HEK293 (cell line): ENCODE measurements at regions not wholly inside any gene's neighbourhood (a gene's known extent, or its start where the extent isn't known, plus 50 kb on each side); places are given as distances from the start of the nearest gene placed in this dataset.

Experiments
- CTCF ChIA-PET: fragments of 350-600 bp; formaldehyde crosslinking; extraction: SDS; loops from one replicate; lab custom pipeline; 2021; ENCODE audit warnings: antibody characterized with exemption; lab: Yijun Ruan, JAX
- POLR2A ChIA-PET: fragments of 300-600 bp; formaldehyde crosslinking; extraction: SDS; loops from one replicate; lab custom pipeline; 2020; ENCODE audit warnings: antibody characterized with exemption, inconsistent platforms; lab: Yijun Ruan, JAX
- H3K27ac ChIP-seq: fragments of 200-500 bp; sonication (Bioruptor generic); 2 replicates; pipeline ENCODE4 v1.5.1; 2014; ENCODE audit warnings: low read depth, low read length, control low read depth, inconsistent platforms; ENCODE audit errors: extremely low read depth
- H3K36me3 ChIP-seq, 2 experiments: fragments of 200-500 bp in 1 of 2; sonication (Bioruptor generic) in 1 of 2; 1 replicate in 1 of 2; 2 replicates in 1 of 2; pipeline ENCODE4 v1.5.1; 2014 to 2017; ENCODE audit warnings: inconsistent platforms in 2 of 2, low read length in 2 of 2; ENCODE audit not compliant: control insufficient read depth in 2 of 2, insufficient read depth in 1 of 2
- H3K4me1 ChIP-seq: fragments of 200-500 bp; sonication (Bioruptor generic); 2 replicates; pipeline ENCODE4 v1.5.1; 2014; ENCODE audit warnings: mild to moderate bottlenecking, low read length, inconsistent platforms; ENCODE audit not compliant: control insufficient read depth, insufficient read depth
- H3K4me3 ChIP-seq: 2 replicates; pipeline ENCODE4 v1.5.1; 2011; ENCODE audit warnings: low read depth, mild to moderate bottlenecking, control low read depth, low read length, moderate library complexity
- H3K9me3 ChIP-seq: fragments of 200-500 bp; sonication (Bioruptor generic); 2 replicates; pipeline ENCODE4 v1.5.1; 2014; ENCODE audit warnings: low read depth, low read length, inconsistent platforms; ENCODE audit not compliant: control insufficient read depth, insufficient read depth
- GLI4 ChIP-seq: fragments of 450-650 bp; formaldehyde crosslinking; IDR thresholded peaks from 2 replicates; pipeline ENCODE4 v1.5.1; 2016; ENCODE audit warnings: missing biosample characterization, missing genetic modification characterization
- GLIS1 ChIP-seq: fragments of 450-650 bp; formaldehyde crosslinking; IDR thresholded peaks from 2 replicates; pipeline ENCODE4 v1.5.1; 2016; ENCODE audit warnings: missing biosample characterization, missing genetic modification characterization
- MEIS1 ChIP-seq: sonication (generic); formaldehyde crosslinking; IDR thresholded peaks from 2 replicates; pipeline ENCODE4 v1.8.1; 2022; ENCODE audit warnings: missing genetic modification reagents, mild to moderate bottlenecking, borderline replicate concordance
- SP3 ChIP-seq: fragments of 450-650 bp; formaldehyde crosslinking; IDR thresholded peaks from 2 replicates; pipeline ENCODE4 v1.5.1; 2016; ENCODE audit warnings: missing biosample characterization, missing genetic modification characterization
- TRIM28 ChIP-seq: IDR thresholded peaks from 2 replicates; pipeline ENCODE4 v1.6.1; 2011; ENCODE audit warnings: low read length, control low read depth, borderline replicate concordance
- ZBTB1 ChIP-seq: fragments of 450-650 bp; formaldehyde crosslinking; IDR thresholded peaks from 2 replicates; pipeline ENCODE4 v1.5.1; 2016; ENCODE audit warnings: missing biosample characterization, missing genetic modification characterization
- ZEB2 ChIP-seq: fragments of 450-650 bp; formaldehyde crosslinking; IDR thresholded peaks from 2 replicates; pipeline ENCODE4 v1.5.1; 2016; ENCODE audit warnings: missing biosample characterization, missing genetic modification characterization
- ZNF133 ChIP-seq: fragments of 450-650 bp; formaldehyde crosslinking; IDR thresholded peaks from 2 replicates; pipeline ENCODE4 v1.5.1; 2016; ENCODE audit warnings: missing biosample characterization, missing genetic modification characterization
- ZNF223 ChIP-seq: fragments of 450-650 bp; formaldehyde crosslinking; IDR thresholded peaks from 2 replicates; pipeline ENCODE4 v1.5.1; 2016; ENCODE audit warnings: missing biosample characterization, missing genetic modification characterization
- ZNF302 ChIP-seq: fragments of 450-650 bp; formaldehyde crosslinking; IDR thresholded peaks from 2 replicates; pipeline ENCODE4 v1.5.1; 2016; ENCODE audit warnings: missing biosample characterization, missing genetic modification characterization, low read depth
- ZNF416 ChIP-seq: fragments of 450-650 bp; formaldehyde crosslinking; IDR thresholded peaks from 2 replicates; pipeline ENCODE4 v1.5.1; 2016; ENCODE audit warnings: missing biosample characterization, missing genetic modification characterization
- ZNF501 ChIP-seq: fragments of 450-650 bp; formaldehyde crosslinking; IDR thresholded peaks from 2 replicates; pipeline ENCODE4 v1.5.1; 2016; ENCODE audit warnings: missing biosample characterization, missing genetic modification characterization
- ZNF529 ChIP-seq: fragments of 450-650 bp; formaldehyde crosslinking; IDR thresholded peaks from 2 replicates; pipeline ENCODE4 v1.5.1; 2017; ENCODE audit warnings: missing genetic modification characterization, missing biosample characterization; ENCODE audit not compliant: insufficient replicate concordance
- ZNF621 ChIP-seq: fragments of 450-650 bp; formaldehyde crosslinking; IDR thresholded peaks from 2 replicates; pipeline ENCODE4 v1.5.1; 2017; ENCODE audit warnings: missing biosample characterization, missing genetic modification characterization
- ZNF76 ChIP-seq: fragments of 450-650 bp; formaldehyde crosslinking; IDR thresholded peaks from 2 replicates; pipeline ENCODE4; 2016; ENCODE audit warnings: low read depth, missing biosample characterization, missing genetic modification characterization, borderline replicate concordance
- TF ChIP-seq, protein P1 (sequence below): fragments of 450-650 bp; formaldehyde crosslinking; IDR thresholded peaks from 2 replicates; pipeline ENCODE4 v1.5.1; 2016; ENCODE audit warnings: missing biosample characterization, missing genetic modification characterization, borderline replicate concordance
- TF ChIP-seq, protein P2 (sequence below): fragments of 450-650 bp; formaldehyde crosslinking; IDR thresholded peaks from 2 replicates; pipeline ENCODE4 v1.5.1; 2016; ENCODE audit warnings: missing biosample characterization, missing genetic modification characterization
- TF ChIP-seq, protein P3 (sequence below): fragments of 450-650 bp; formaldehyde crosslinking; IDR thresholded peaks from 2 replicates; pipeline ENCODE4 v1.5.1; 2016; ENCODE audit warnings: missing biosample characterization, missing genetic modification characterization
- TF ChIP-seq, protein P4 (sequence below): fragments of 450-650 bp; formaldehyde crosslinking; IDR thresholded peaks from 2 replicates; pipeline ENCODE4 v1.5.1; 2016; ENCODE audit warnings: missing biosample characterization, missing genetic modification characterization
- TF ChIP-seq, protein P5 (sequence below): fragments of 450-650 bp; formaldehyde crosslinking; IDR thresholded peaks from 2 replicates; pipeline ENCODE4 v1.5.1; 2016; ENCODE audit warnings: missing biosample characterization, missing genetic modification characterization

DNA sequence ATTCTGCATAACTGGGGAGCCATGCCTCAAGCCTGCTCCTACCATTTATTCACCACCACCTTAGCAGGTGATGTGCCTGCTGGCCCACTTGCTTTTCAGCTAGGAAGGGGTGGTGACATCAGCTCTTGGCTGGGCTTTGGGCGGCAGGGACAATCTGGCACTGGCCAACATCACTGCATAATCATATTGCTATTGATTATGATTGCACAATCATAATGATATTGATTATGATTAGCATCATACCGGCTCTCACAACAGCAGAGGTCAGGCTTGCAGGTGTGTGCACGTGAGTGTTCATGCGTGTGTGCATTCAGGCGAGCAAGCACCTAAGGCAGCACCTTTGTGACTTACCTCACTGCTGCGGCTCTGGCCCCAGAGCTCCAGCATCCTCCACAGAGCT, 273.8 kb downstream of the AJAP1 start:
- POLR2A ChIA-PET = no interaction called here
- H3K36me3 ChIP-seq = no peaks in the 10 kb centered on the region
- no peak for TF ChIP-seq ZNF133 (tag by site-specific recombination)
- TF ChIP-seq ZNF501 (tag by site-specific recombination) = no peak
- no peak for TF ChIP-seq ZEB2 (tag by site-specific recombination)
- TF ChIP-seq ZNF223 = no peak
- no peak for TF ChIP-seq ZNF416 (tag by site-specific recombination)
- no peak for TF ChIP-seq ZNF76
- TF ChIP-seq, protein P1, sequence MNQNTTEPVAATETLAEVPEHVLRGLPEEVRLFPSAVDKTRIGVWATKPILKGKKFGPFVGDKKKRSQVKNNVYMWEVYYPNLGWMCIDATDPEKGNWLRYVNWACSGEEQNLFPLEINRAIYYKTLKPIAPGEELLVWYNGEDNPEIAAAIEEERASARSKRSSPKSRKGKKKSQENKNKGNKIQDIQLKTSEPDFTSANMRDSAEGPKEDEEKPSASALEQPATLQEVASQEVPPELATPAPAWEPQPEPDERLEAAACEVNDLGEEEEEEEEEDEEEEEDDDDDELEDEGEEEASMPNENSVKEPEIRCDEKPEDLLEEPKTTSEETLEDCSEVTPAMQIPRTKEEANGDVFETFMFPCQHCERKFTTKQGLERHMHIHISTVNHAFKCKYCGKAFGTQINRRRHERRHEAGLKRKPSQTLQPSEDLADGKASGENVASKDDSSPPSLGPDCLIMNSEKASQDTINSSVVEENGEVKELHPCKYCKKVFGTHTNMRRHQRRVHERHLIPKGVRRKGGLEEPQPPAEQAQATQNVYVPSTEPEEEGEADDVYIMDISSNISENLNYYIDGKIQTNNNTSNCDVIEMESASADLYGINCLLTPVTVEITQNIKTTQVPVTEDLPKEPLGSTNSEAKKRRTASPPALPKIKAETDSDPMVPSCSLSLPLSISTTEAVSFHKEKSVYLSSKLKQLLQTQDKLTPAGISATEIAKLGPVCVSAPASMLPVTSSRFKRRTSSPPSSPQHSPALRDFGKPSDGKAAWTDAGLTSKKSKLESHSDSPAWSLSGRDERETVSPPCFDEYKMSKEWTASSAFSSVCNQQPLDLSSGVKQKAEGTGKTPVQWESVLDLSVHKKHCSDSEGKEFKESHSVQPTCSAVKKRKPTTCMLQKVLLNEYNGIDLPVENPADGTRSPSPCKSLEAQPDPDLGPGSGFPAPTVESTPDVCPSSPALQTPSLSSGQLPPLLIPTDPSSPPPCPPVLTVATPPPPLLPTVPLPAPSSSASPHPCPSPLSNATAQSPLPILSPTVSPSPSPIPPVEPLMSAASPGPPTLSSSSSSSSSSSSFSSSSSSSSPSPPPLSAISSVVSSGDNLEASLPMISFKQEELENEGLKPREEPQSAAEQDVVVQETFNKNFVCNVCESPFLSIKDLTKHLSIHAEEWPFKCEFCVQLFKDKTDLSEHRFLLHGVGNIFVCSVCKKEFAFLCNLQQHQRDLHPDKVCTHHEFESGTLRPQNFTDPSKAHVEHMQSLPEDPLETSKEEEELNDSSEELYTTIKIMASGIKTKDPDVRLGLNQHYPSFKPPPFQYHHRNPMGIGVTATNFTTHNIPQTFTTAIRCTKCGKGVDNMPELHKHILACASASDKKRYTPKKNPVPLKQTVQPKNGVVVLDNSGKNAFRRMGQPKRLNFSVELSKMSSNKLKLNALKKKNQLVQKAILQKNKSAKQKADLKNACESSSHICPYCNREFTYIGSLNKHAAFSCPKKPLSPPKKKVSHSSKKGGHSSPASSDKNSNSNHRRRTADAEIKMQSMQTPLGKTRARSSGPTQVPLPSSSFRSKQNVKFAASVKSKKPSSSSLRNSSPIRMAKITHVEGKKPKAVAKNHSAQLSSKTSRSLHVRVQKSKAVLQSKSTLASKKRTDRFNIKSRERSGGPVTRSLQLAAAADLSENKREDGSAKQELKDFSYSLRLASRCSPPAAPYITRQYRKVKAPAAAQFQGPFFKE = no peak
- TF ChIP-seq SP3 (tag by site-specific recombination) = no peak
- TF ChIP-seq, protein P2, sequence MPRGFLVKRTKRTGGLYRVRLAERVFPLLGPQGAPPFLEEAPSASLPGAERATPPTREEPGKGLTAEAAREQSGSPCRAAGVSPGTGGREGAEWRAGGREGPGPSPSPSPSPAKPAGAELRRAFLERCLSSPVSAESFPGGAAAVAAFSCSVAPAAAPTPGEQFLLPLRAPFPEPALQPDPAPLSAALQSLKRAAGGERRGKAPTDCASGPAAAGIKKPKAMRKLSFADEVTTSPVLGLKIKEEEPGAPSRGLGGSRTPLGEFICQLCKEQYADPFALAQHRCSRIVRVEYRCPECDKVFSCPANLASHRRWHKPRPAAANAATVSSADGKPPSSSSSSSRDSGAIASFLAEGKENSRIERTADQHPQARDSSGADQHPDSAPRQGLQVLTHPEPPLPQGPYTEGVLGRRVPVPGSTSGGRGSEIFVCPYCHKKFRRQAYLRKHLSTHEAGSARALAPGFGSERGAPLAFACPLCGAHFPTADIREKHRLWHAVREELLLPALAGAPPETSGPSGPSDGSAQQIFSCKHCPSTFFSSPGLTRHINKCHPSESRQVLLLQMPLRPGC (tag by site-specific recombination) = no peak
- TF ChIP-seq, protein P3, sequence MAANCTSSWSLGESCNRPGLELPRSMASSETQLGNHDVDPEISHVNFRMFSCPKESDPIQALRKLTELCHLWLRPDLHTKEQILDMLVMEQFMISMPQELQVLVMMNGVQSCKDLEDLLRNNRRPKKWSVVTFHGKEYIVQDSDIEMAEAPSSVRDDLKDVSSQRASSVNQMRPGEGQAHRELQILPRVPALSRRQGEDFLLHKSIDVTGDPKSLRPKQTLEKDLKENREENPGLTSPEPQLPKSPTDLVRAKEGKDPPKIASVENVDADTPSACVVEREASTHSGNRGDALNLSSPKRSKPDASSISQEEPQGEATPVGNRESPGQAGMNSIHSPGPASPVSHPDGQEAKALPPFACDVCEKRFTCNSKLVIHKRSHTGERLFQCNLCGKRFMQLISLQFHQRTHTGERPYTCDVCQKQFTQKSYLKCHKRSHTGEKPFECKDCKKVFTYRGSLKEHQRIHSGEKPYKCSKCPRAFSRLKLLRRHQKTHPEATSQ (tag by site-specific recombination) = no peak
- TF ChIP-seq ZNF302 = no peak
- TF ChIP-seq, protein P4, sequence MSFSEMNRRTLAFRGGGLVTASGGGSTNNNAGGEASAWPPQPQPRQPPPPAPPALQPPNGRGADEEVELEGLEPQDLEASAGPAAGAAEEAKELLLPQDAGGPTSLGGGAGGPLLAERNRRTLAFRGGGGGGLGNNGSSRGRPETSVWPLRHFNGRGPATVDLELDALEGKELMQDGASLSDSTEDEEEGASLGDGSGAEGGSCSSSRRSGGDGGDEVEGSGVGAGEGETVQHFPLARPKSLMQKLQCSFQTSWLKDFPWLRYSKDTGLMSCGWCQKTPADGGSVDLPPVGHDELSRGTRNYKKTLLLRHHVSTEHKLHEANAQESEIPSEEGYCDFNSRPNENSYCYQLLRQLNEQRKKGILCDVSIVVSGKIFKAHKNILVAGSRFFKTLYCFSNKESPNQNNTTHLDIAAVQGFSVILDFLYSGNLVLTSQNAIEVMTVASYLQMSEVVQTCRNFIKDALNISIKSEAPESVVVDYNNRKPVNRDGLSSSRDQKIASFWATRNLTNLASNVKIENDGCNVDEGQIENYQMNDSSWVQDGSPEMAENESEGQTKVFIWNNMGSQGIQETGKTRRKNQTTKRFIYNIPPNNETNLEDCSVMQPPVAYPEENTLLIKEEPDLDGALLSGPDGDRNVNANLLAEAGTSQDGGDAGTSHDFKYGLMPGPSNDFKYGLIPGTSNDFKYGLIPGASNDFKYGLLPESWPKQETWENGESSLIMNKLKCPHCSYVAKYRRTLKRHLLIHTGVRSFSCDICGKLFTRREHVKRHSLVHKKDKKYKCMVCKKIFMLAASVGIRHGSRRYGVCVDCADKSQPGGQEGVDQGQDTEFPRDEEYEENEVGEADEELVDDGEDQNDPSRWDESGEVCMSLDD (tag by site-specific recombination) = no peak
- TF ChIP-seq GLIS1 (tag by site-specific recombination) = no peak
- TF ChIP-seq, protein P5, sequence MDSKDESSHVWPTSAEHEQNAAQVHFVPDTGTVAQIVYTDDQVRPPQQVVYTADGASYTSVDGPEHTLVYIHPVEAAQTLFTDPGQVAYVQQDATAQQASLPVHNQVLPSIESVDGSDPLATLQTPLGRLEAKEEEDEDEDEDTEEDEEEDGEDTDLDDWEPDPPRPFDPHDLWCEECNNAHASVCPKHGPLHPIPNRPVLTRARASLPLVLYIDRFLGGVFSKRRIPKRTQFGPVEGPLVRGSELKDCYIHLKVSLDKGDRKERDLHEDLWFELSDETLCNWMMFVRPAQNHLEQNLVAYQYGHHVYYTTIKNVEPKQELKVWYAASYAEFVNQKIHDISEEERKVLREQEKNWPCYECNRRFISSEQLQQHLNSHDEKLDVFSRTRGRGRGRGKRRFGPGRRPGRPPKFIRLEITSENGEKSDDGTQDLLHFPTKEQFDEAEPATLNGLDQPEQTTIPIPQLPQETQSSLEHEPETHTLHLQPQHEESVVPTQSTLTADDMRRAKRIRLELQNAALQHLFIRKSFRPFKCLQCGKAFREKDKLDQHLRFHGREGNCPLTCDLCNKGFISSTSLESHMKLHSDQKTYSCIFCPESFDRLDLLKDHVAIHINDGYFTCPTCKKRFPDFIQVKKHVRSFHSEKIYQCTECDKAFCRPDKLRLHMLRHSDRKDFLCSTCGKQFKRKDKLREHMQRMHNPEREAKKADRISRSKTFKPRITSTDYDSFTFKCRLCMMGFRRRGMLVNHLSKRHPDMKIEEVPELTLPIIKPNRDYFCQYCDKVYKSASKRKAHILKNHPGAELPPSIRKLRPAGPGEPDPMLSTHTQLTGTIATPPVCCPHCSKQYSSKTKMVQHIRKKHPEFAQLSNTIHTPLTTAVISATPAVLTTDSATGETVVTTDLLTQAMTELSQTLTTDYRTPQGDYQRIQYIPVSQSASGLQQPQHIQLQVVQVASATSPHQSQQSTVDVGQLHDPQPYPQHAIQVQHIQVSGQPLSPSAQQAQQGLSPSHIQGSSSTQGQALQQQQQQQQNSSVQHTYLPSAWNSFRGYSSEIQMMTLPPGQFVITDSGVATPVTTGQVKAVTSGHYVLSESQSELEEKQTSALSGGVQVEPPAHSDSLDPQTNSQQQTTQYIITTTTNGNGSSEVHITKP (tag by site-specific recombination) = no peak
- no peak for TF ChIP-seq MEIS1 (CRISPR knock-in tag)
- TF ChIP-seq ZNF529 = no peak
- TF ChIP-seq ZNF621 = no peak
- no peak for TF ChIP-seq ZBTB1 (tag by site-specific recombination)
- no peak for TF ChIP-seq TRIM28
- TF ChIP-seq GLI4 (tag by site-specific recombination) = no peak
- TF ChIP-seq, all 188 proteins: peak for 0
- Histone ChIP-seq H3K4me1 (no peaks in the 10 kb centered on the region), H3K4me3 (no peak overlapping the region), H3K9me3 (no peaks in the 10 kb centered on the region), H3K27ac (no peak overlapping the region)
- CTCF ChIA-PET = no interaction called here
